GM12872 (cell line): ENCODE measurements at regions not wholly inside any gene's neighbourhood (a gene's known extent, or its start where the extent isn't known, plus 50 kb on each side); places are given as distances from the start of the nearest gene placed in this dataset.

Experiments
- TF ChIP-seq, protein P1 (sequence below): IDR thresholded peaks from 3 replicates; pipeline ENCODE4 v1.5.1; 2011; ENCODE audit warnings: low read depth, mild to moderate bottlenecking, low read length, moderate library complexity; ENCODE audit not compliant: insufficient read depth

DNA sequence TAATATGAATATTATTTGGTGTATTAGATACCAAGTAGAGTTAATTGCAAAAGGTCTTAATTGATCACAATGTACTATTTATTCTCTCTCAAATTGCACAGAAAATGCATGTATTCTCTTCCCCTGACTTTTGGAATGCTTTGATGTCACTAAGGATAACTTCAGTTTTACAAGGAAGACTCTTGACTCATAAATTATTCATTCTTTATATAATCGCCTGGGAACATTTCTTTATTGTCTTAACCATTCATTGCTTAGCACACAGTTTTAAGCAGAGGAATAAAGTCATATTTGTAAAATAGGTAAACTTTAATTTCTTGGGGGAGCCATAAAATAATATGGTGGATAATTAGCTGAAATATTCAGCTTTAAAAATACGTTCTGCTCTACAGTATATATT, 306.0 kb upstream of the TMEM229A start:
- TF ChIP-seq, protein P1, sequence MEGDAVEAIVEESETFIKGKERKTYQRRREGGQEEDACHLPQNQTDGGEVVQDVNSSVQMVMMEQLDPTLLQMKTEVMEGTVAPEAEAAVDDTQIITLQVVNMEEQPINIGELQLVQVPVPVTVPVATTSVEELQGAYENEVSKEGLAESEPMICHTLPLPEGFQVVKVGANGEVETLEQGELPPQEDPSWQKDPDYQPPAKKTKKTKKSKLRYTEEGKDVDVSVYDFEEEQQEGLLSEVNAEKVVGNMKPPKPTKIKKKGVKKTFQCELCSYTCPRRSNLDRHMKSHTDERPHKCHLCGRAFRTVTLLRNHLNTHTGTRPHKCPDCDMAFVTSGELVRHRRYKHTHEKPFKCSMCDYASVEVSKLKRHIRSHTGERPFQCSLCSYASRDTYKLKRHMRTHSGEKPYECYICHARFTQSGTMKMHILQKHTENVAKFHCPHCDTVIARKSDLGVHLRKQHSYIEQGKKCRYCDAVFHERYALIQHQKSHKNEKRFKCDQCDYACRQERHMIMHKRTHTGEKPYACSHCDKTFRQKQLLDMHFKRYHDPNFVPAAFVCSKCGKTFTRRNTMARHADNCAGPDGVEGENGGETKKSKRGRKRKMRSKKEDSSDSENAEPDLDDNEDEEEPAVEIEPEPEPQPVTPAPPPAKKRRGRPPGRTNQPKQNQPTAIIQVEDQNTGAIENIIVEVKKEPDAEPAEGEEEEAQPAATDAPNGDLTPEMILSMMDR: no peak

DNA sequence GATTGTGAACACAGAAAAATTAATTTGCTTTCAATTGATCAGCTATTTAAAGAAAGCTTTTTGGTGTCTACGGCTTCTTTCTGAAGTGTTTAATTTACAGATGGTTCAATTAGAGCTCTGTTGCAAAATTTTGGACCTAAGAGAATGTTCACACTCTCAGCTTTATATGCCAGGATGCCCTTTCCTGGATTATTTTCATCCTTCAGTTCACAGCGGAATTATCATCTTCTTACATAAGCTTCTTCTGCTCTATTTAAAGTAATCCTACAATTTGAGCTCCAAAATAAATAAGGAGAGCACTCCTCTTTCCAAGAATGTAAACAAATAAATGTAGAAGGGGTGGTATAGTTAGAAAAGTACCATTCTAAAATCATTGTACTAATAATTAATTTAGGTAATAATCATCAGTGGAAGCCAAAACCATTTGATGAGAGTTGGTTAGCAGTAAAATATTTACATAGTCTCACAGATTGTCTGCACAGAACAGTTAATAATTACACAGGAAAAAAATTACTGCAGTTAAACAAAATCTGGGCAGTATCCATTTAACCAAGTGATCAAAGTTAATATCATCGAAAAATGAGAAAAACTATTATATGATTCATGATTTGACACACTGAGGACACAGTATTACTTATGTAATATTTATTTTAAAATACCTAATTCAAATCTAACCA, 298.0 kb upstream of the TMEM229A start:
- TF ChIP-seq, protein P1: no peak

DNA sequence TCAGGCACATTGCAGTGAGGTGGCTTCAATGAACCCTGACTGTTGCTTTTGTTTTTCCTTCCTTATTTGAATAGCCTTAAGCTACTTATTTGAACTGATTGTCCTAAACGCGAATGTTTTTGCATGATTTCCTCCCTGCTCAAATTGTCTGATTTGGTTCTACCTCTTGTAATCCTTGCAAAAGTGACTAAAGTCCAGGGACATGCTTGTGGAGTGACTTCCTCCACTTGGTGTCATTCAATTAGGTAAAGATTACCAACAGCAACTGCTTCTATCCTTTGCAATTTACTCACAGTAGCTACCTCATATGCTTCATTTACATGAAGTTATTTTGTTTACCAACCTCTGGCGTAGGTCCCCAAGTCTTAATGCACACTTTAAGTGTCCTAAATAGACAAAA, 295.9 kb upstream of the TMEM229A start:
- TF ChIP-seq, protein P1: no peak

DNA sequence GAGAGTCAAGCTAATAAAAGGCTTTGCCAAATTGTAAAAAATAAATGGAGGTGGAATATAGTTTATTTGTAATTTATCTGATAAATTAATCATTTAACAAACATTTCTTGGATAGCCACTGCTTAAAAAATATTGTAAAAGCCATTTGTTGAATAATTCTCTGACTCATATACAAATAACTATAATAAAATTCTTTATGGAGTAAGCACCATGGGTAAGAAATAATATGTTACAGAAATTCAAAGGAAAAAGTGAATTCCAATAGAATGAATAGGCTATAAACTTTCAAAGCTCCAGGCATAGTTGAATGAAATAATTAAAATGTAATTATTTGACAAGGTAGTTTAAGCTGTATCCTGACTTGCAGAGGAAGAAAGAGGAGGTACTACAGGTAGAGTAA, 291.4 kb upstream of the TMEM229A start:
- TF ChIP-seq, protein P1: no peak

DNA sequence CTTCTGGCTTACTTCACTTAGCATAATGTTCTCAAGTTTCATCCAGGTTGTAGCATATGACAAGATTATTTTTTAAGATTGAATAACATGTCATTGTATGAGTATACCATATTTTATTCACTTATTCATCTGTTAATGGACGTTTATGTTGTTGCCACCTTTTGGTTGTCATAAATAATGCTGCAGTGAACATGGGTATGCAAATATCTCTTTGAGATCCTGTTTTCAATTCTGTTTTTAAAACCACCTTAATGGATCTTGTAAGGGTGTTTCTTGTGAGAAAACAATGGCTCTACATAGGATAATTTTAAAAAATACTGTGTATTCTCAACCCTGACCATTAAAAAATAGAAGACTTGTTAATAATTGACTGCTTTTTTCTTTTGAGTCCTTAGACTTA, 290.7 kb upstream of the TMEM229A start:
- TF ChIP-seq, protein P1: no peak

DNA sequence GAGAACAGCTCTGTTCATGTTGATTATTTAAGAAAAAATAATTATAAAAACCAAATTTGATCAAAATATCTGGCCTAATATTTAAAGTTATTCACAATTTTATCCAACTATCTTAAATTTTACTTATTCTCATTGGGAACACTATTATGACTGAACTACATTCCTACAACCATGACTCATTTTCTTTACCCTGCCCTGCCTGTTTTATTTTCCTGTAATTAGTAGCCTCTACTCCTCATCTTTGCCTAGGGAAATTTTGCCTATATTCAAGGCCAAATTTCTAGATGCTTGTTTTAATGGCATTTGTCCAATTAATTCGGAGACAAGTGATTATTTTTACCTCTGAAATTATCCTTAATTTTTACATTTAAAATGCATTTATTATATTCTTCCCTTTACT, 289.7 kb upstream of the TMEM229A start:
- TF ChIP-seq, protein P1: no peak

DNA sequence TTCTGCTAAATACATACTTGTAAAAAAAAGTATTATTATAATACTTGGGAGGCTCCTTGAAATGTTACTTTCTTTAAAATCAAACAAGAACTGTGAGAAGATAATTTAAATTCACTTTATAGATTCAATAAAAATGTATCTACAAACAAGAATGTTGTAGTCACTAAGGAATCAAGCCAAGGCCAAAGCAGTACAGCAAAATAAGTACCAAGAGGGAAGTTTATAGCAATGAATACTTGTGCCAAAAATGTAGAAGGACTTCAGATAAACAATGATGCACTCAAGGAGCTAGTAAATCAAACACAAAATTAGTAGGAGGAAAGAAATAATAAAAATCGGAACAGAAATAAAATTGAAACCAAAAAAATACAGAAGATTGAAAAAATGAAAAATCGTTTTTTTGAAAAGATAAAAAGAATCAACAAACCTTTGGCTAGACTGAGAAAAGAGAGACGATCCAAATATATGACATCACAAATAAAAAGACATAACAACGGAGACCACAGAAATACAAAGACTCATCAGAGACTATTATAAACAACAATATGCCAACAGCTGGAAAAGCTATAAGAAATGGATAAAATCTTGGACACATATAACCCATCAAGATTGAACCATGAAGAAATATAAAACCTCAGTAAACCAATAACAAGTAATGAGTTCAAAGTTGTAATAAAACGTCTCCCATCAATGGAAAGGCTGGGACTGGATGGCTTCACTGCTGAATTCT, 286.0 kb upstream of the TMEM229A start:
- TF ChIP-seq, protein P1: no peak
